Hepatocyte (in vitro differentiated cells): ENCODE measurements at regions not wholly inside any gene's neighbourhood (a gene's known extent, or its start where the extent isn't known, plus 50 kb on each side); places are given as distances from the start of the nearest gene placed in this dataset.

Experiments used
- CTCF ChIP-seq: fragments of 200-600 bp; sonication (generic); IDR thresholded peaks from 2 replicates; pipeline ENCODE4 v1.5.1; 2016; ENCODE audit warnings: antibody characterized with exemption, mild to moderate bottlenecking; ENCODE audit not compliant: poor library complexity
- EZH2phosphoT487 ChIP-seq: fragments of 200-600 bp; sonication (generic); IDR thresholded peaks from one replicate; pipeline ENCODE4 v1.6.1; 2018; ENCODE audit warnings: antibody characterized with exemption, mild to moderate bottlenecking, low read depth, moderate library complexity; ENCODE audit not compliant: unreplicated experiment, severe bottlenecking

GRCh38 chr11:92387859-92388258 lies 163.2 kb downstream of the FAT3 start:
- no peak for TF ChIP-seq EZH2phosphoT487
- TF ChIP-seq CTCF = no peak
